SK-N-MC (cell line): ENCODE measurements at regions not wholly inside any gene's neighbourhood (a gene's known extent, or its start where the extent isn't known, plus 50 kb on each side); places are given as distances from the start of the nearest gene placed in this dataset.

Source experiments
- EZH2 ChIP-seq: fragments of 200-600 bp; sonication (generic); IDR thresholded peaks from one replicate; pipeline ENCODE4 v1.6.1; 2017; ENCODE audit warnings: antibody characterized with exemption
- POLR2AphosphoS5 ChIP-seq: IDR thresholded peaks from 2 replicates; pipeline ENCODE4 v1.6.1; 2012; ENCODE audit warnings: mild to moderate bottlenecking, low read depth, low read length, borderline replicate concordance

- TF ChIP-seq EZH2 (no peak), POLR2AphosphoS5 (no peak)
Observed at GRCh38 chr4:136706942-136707341, 825.4 kb downstream of the PCDH18 start.
